SU-DHL-6 (cell line): ENCODE measurements at regions not wholly inside any gene's neighbourhood (a gene's known extent, or its start where the extent isn't known, plus 50 kb on each side); places are given as distances from the start of the nearest gene placed in this dataset.

ENCODE experiments used
- H2AFZ ChIP-seq: fragments of 200-600 bp; sonication (generic); 2 replicates; pipeline ENCODE4 v1.6.1; 2014; ENCODE audit warnings: low read depth, mild to moderate bottlenecking, moderate library complexity, mixed read lengths, antibody characterized with exemption, low read length; ENCODE audit not compliant: severe bottlenecking
- H3F3A ChIP-seq: fragments of 200-600 bp; shearing (Covaris generic); 2 replicates; pipeline ENCODE4 v1.6.0; 2016; ENCODE audit warnings: antibody characterized with exemption, mild to moderate bottlenecking; ENCODE audit not compliant: insufficient read depth
- H3K27ac ChIP-seq: fragments of 200-600 bp; sonication (generic); 2 replicates; pipeline ENCODE4 v1.5.1; 2016; ENCODE audit warnings: low read depth, mild to moderate bottlenecking, low read length, moderate library complexity, mixed read lengths
- H3K27me3 ChIP-seq: fragments of 200-600 bp; sonication (generic), shearing (Covaris generic); 2 replicates; pipeline ENCODE4 v1.6.0; 2014; ENCODE audit warnings: mild to moderate bottlenecking, low read length
- H3K36me3 ChIP-seq: fragments of 200-600 bp; sonication (generic); 2 replicates; pipeline ENCODE4 v1.6.1; 2014; ENCODE audit warnings: mild to moderate bottlenecking, low read length, mixed read lengths
- H3K4me2 ChIP-seq: fragments of 300-600, 200-600 bp; shearing (Covaris generic), sonication (generic); 2 replicates; pipeline ENCODE4 v1.6.0; 2014; ENCODE audit warnings: low read length, low read depth, mild to moderate bottlenecking; ENCODE audit not compliant: poor library complexity, severe bottlenecking
- H3K4me3 ChIP-seq: fragments of 200-600 bp; sonication (generic); 2 replicates; pipeline ENCODE4 v1.5.1; 2014; ENCODE audit warnings: antibody characterized with exemption, low read length, mild to moderate bottlenecking, mixed read lengths; ENCODE audit not compliant: insufficient read depth, poor library complexity, severe bottlenecking
- H3K79me2 ChIP-seq: fragments of 200-600 bp; sonication (generic); 2 replicates; pipeline ENCODE4 v1.6.1; 2014; ENCODE audit warnings: mild to moderate bottlenecking, low read length, moderate library complexity; ENCODE audit not compliant: insufficient read depth
- H3K9ac ChIP-seq: fragments of 200-600 bp; sonication (generic); 2 replicates; pipeline ENCODE4 v1.7.0; 2014; ENCODE audit warnings: mild to moderate bottlenecking, low read length
- H3K9me2 ChIP-seq: fragments of 200-600 bp; sonication (generic); replicated peaks from 2 replicates; pipeline ENCODE4 v1.6.1; 2014; ENCODE audit warnings: low read length; ENCODE audit not compliant: insufficient read depth
- H3K9me3 ChIP-seq: fragments of 200-600 bp; sonication (generic); 2 replicates; pipeline ENCODE4 v1.6.1; 2014; ENCODE audit warnings: low read length, mixed read lengths; ENCODE audit not compliant: insufficient read depth
- H4K20me1 ChIP-seq: fragments of 200-600 bp; sonication (generic); 2 replicates; pipeline ENCODE4 v1.6.1; 2014; ENCODE audit warnings: low read depth, mild to moderate bottlenecking, antibody characterized with exemption, low read length, moderate library complexity, mixed read lengths
- CTCF ChIP-seq: fragments of 200-600 bp; sonication (generic); IDR thresholded peaks from one replicate; pipeline ENCODE4 v1.5.1; 2017; ENCODE audit warnings: antibody characterized with exemption, mild to moderate bottlenecking, low read length, moderate library complexity; ENCODE audit not compliant: insufficient read depth, poor library complexity, severe bottlenecking
- EZH2phosphoT487 ChIP-seq: fragments of 200-600 bp; sonication (generic), shearing (Covaris generic); conservative IDR thresholded peaks from 2 replicates; pipeline ENCODE4 v1.6.1; 2018; ENCODE audit warnings: mild to moderate bottlenecking, antibody characterized with exemption, low read length, moderate library complexity, mixed read lengths

GRCh38 chr10:36051500-36051991 lies 409.4 kb upstream of the FZD8 start:
- H4K20me1 ChIP-seq, result no peaks in the 10 kb centered on the region

GRCh38 chr10:36050763-36051499 lies 408.8 kb upstream of the FZD8 start:
- Histone ChIP-seq H4K20me1 (no peaks in the 10 kb centered on the region), H2AFZ (no peak overlapping the region), H3F3A (no peaks in the 10 kb centered on the region), H3K4me2 (no peak overlapping the region), H3K4me3 (no peak overlapping the region), H3K27me3 (no peaks in the 10 kb centered on the region), H3K9ac (no peak overlapping the region), H3K9me3 (no peaks in the 10 kb centered on the region), H3K79me2 (no peaks in the 10 kb centered on the region), H3K27ac (no peak overlapping the region), H3K9me2 (no peaks in the 10 kb centered on the region), H3K36me3 (no peaks in the 10 kb centered on the region)
- TF ChIP-seq CTCF (no peak), EZH2phosphoT487 (no peak)

More at GRCh38 chr10:36051500-36051991, 409.4 kb upstream of the FZD8 start:
- no peak for TF ChIP-seq CTCF
- H3K4me3 ChIP-seq, result no peak overlapping the region
- no peak overlapping the region for H3K9ac ChIP-seq
- H3F3A ChIP-seq, result no peaks in the 10 kb centered on the region
- no peak overlapping the region for H2AFZ ChIP-seq
- H3K27ac ChIP-seq, result no peak overlapping the region
- H3K4me2 ChIP-seq, result no peak overlapping the region
- H3K27me3 ChIP-seq, result no peaks in the 10 kb centered on the region
- H3K79me2 ChIP-seq, result no peaks in the 10 kb centered on the region
- no peaks in the 10 kb centered on the region for H3K36me3 ChIP-seq
- H3K9me2 ChIP-seq, result no peaks in the 10 kb centered on the region
- H3K9me3 ChIP-seq, result no peaks in the 10 kb centered on the region

GRCh38 chr10:36048780-36049179 lies 406.7 kb upstream of the FZD8 start:
- Histone ChIP-seq H3K27me3 (no peaks in the 10 kb centered on the region), H3F3A (no peaks in the 10 kb centered on the region), H3K9me3 (no peaks in the 10 kb centered on the region), H4K20me1 (no peaks in the 10 kb centered on the region), H2AFZ (no peak overlapping the region), H3K9ac (no peak overlapping the region), H3K4me2 (no peak overlapping the region), H3K79me2 (no peaks in the 10 kb centered on the region), H3K9me2 (no peaks in the 10 kb centered on the region), H3K36me3 (no peaks in the 10 kb centered on the region), H3K27ac (no peak overlapping the region), H3K4me3 (no peak overlapping the region)
- TF ChIP-seq EZH2phosphoT487, result no peak
- no peak for TF ChIP-seq CTCF
